A549 (cell line): ENCODE measurements at regions not wholly inside any gene's neighbourhood (a gene's known extent, or its start where the extent isn't known, plus 50 kb on each side); places are given as distances from the start of the nearest gene placed in this dataset.

Experiments
- ATAC-seq, 2 experiments: fragments of 200-7000 bp in 1 of 2; fragments of >200 bp in 1 of 2; cut with Nextera tagmentation in 1 of 2; cut with Tn5 transposase in 1 of 2; 3 replicates each; pipeline versions ENCODE4 v1.8.0 to v1.9.1; 2018 to 2020; ENCODE audit warnings: mild to moderate bottlenecking in 1 of 2, moderate library complexity in 1 of 2
- CTCF ChIA-PET: fragments of 300-600 bp; sonication (Branson Sonifier 250); formaldehyde crosslinking; extraction: SDS; loops from one replicate; lab custom pipeline; 2021; ENCODE audit warnings: antibody characterized with exemption, inconsistent platforms; lab: Yijun Ruan, JAX
- POLR2A ChIA-PET: fragments of 350-600 bp; formaldehyde crosslinking; extraction: SDS; loops from one replicate; lab custom pipeline; 2021; ENCODE audit warnings: antibody characterized with exemption, inconsistent platforms; lab: Yijun Ruan, JAX
- DNase-seq, 2 experiments: peaks; one replicate each; pipeline versions ENCODE4 v3.0.0 to v3.0.0-alpha.2; 2011 to 2016; ENCODE audit warnings: low read depth in 1 of 2, low spot score in 1 of 2
- FAIRE-seq: peaks from 2 replicates; lab custom pipeline; 2011; peaks lifted over from hg19 to GRCh38; lab: Jason Lieb, UNC
- H3K27ac ChIP-seq, 2 experiments: fragments of >200 bp; sonication (Bioruptor Twin); formaldehyde crosslinking; 3 replicates each; pipeline ENCODE4 v1.5.1; 2016 to 2017
- H3K4me1 ChIP-seq: fragments of >200 bp; sonication (Bioruptor Twin); formaldehyde crosslinking; 3 replicates; pipeline ENCODE4 v1.6.1; 2016
- H3K4me2 ChIP-seq: fragments of >200 bp; sonication (Bioruptor Twin); formaldehyde crosslinking; 3 replicates; pipeline ENCODE4 v1.6.1; 2016
- H3K4me3 ChIP-seq: fragments of >200 bp; sonication (Bioruptor Twin); formaldehyde crosslinking; 3 replicates; pipeline ENCODE4 v1.5.1; 2016
- H3K9me3 ChIP-seq: fragments of >200 bp; sonication (Bioruptor Twin); formaldehyde crosslinking; 3 replicates; pipeline ENCODE4 v1.6.1; 2016
- CBX2 ChIP-seq: fragments of 200-600 bp; sonication (generic); IDR thresholded peaks from 2 replicates; pipeline ENCODE4 v1.6.1; 2016; ENCODE audit warnings: low read depth, mild to moderate bottlenecking, borderline replicate concordance
- CEBPB ChIP-seq, 2 experiments: fragments of >200 bp in 1 of 2; sonication (Bioruptor Twin) in 1 of 2; formaldehyde crosslinking in 1 of 2; IDR thresholded peaks; 2 replicates each; pipeline ENCODE4 v1.6.1; 2012 to 2016
- CHD2 ChIP-seq: fragments of 150-350 bp; IDR thresholded peaks from 2 replicates; pipeline ENCODE4 v1.6.1; 2014; ENCODE audit warnings: low read length; ENCODE audit not compliant: partially characterized antibody
- EHF ChIP-seq: fragments of 250-450 bp; sonication (Bioruptor Pico); IDR thresholded peaks from 2 replicates; pipeline ENCODE4 v1.5.0; 2020; ENCODE audit warnings: mild to moderate bottlenecking
- EP300 ChIP-seq, 2 experiments: fragments of >200 bp; sonication (Bioruptor Twin); formaldehyde crosslinking; IDR thresholded peaks; 2 replicates in 1 of 2; 3 replicates in 1 of 2; pipeline ENCODE4 v1.6.1; 2016 to 2017
- ESRRA ChIP-seq: fragments of 150-350 bp; IDR thresholded peaks from 2 replicates; pipeline ENCODE4 v1.6.1; 2014; ENCODE audit warnings: mild to moderate bottlenecking, low read length, borderline replicate concordance
- GATA3 ChIP-seq: IDR thresholded peaks from 2 replicates; pipeline ENCODE4 v1.6.1; 2012; ENCODE audit warnings: borderline replicate concordance
- HOXA7 ChIP-seq: fragments of 250-450 bp; sonication (Bioruptor Pico); IDR thresholded peaks from 2 replicates; pipeline ENCODE4 v1.5.0; 2020; ENCODE audit warnings: mild to moderate bottlenecking, moderate library complexity
- HOXB13 ChIP-seq: fragments of 250-450 bp; sonication (Bioruptor Pico); IDR thresholded peaks from 2 replicates; pipeline ENCODE4 v1.5.0; 2020; ENCODE audit warnings: low read depth, mild to moderate bottlenecking, moderate library complexity
- KDM1A ChIP-seq: fragments of 200-600 bp; sonication (generic); IDR thresholded peaks from 2 replicates; pipeline ENCODE4 v1.6.1; 2016; ENCODE audit warnings: low read depth, mild to moderate bottlenecking
- MAFK ChIP-seq: fragments of 450-650 bp; IDR thresholded peaks from 2 replicates; pipeline ENCODE4 v1.6.1; 2014; ENCODE audit not compliant: partially characterized antibody
- NFE2L2 ChIP-seq: fragments of 150-350 bp; conservative IDR thresholded peaks from 2 replicates; pipeline ENCODE4 v1.6.1; 2014; ENCODE audit warnings: low read length
- PHF8 ChIP-seq: fragments of 200-600 bp; sonication (generic); IDR thresholded peaks from 2 replicates; pipeline ENCODE4 v1.6.1; 2016; ENCODE audit warnings: low read depth, mild to moderate bottlenecking, antibody characterized with exemption, moderate library complexity, borderline replicate concordance
- RAD21 ChIP-seq, 2 experiments: fragments of >200 bp in 1 of 2; sonication (Bioruptor Twin) in 1 of 2; formaldehyde crosslinking in 1 of 2; IDR thresholded peaks in 1 of 2; conservative IDR thresholded peaks in 1 of 2; 2 replicates in 1 of 2; 3 replicates in 1 of 2; pipeline ENCODE4 v1.6.1; 2012 to 2018; ENCODE audit warnings: inconsistent platforms in 1 of 2
- RARB ChIP-seq: fragments of 250-450 bp; sonication (Bioruptor Pico); IDR thresholded peaks from 2 replicates; pipeline ENCODE4 v1.8.0; 2021; ENCODE audit warnings: mild to moderate bottlenecking, moderate library complexity
- TP53 ChIP-seq: fragments of 250-450 bp; sonication (Bioruptor Pico); IDR thresholded peaks from 2 replicates; pipeline ENCODE4 v1.5.0; 2021; ENCODE audit warnings: mild to moderate bottlenecking, moderate library complexity
- ZNF302 ChIP-seq: fragments of 250-450 bp; sonication (Bioruptor Pico); IDR thresholded peaks from 2 replicates; pipeline ENCODE4 v1.9.0; 2021; ENCODE audit warnings: inconsistent platforms, mild to moderate bottlenecking, moderate library complexity
- ZSCAN20 ChIP-seq: fragments of 250-450 bp; sonication (Bioruptor Pico); IDR thresholded peaks from 2 replicates; pipeline ENCODE4 v1.8.0; 2022; ENCODE audit warnings: mild to moderate bottlenecking, moderate library complexity
- WGBS: methylation state at CpG from one replicate; pipeline ENCODE4 v1.1.6; 2017; ENCODE audit errors: missing lambda C conversion rate; 5-methylcytosine and 5-hydroxymethylcytosine counted together
- TF ChIP-seq, protein P1 (sequence below): fragments of 150-350 bp; IDR thresholded peaks from 2 replicates; pipeline ENCODE4 v1.6.1; 2014; ENCODE audit warnings: low read depth, mild to moderate bottlenecking, low read length
- TF ChIP-seq, protein P2 (sequence below): IDR thresholded peaks from 2 replicates; pipeline ENCODE4 v1.6.1; 2012

DNA sequence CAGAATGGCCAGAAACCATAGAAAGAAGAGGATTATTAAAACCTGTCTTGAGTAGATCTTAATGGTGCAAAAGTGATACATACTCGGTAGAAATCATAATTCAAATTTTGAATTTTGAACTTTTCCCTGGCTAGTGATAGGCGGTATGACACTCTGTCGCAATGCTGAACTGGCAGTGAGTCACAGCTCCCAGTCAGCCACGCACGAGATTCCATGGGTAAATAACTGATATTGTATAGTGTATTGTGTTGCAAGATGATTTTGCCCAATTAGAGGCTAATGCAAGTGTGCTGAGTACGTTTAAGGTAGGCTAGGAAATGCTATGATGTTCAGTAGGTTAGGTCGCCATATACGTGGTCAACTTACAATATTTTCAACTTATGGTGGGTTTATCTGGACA lies 207.0 kb downstream of the SIPA1L2 start:
- H3K4me3 ChIP-seq, result no peak overlapping the region
- no peak for ATAC-seq
- H3K4me2 ChIP-seq, result no peak overlapping the region
- POLR2A ChIA-PET, result no interaction called here
- no peak for DNase-seq
- no peak for TF ChIP-seq ZNF302
- TF ChIP-seq CEBPB (IDR thresholded peaks at IDR 0.05), result peak; percentile 19 to 34; a peak in 1 of 4 replicates
- TF ChIP-seq, all 56 proteins: peak for 1
- CTCF ChIA-PET, result interaction anchor here (2.6 kb wide), 1 partner anchor 204 kb away, joined by 6 read pairs; no protein-coding TSS in a partner anchor
- FAIRE-seq, result no peak
- WGBS, result 85% methylated on average over 8 of the region's 8 CpGs
- H3K9me3 ChIP-seq, result no peaks in the 10 kb centered on the region
- H3K27ac ChIP-seq, result no peak overlapping the region
- no peaks in the 10 kb centered on the region for H3K4me1 ChIP-seq

DNA sequence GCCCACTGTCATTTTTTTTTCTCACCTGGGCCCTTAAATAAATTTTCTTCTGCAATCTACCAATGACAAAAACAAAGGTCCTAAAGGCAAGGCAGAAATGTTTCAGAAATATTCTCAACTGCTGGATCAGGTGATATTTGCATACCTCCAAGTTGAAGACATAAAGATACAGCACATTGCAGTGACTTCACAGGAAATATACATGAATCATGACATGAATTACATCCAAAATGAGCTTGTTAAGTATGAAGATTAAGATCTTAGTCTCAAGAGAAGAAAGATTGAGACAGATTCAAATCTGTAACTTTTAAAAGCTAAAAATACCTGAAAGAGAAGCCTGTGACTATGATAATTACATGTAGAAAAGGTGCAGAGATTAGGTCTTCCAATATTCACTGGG lies 207.8 kb downstream of the SIPA1L2 start:
- no peak overlapping the region for H3K27ac ChIP-seq

DNA sequence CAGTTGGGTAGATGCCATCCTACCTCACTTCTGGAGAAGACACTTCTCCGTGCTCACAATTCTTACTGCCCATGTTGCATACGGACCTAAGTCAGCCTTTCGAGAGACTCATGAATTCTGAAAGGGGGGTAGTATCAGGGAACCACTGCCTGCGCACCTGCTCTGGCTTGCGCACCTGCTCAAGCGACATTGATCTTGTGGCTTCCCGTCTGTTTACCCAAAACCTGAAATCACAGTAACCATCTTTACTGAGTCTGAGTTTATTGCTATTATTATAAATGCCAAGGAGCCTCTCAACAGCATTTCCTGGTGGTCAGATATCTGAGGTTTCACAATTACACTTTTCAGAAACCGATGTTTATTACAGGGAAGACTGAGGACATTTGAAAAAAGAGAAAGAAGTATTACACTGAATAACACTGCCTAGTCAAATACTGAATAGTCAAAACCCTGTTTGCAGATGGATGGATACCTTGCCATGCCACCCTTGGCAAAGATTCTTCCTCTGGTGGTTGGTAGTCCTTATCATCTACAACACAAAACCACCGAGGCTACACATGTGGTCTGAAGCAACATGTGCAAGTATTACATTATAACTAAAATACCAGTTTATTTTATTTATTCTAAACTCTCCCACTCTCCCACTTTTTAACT lies 208.7 kb downstream of the SIPA1L2 start:
- CTCF ChIA-PET, result no interaction called here

More for the DNA sequence above, 207.8 kb downstream of the SIPA1L2 start:
- POLR2A ChIA-PET, result no interaction called here
- ATAC-seq (no peak), FAIRE-seq (no peak), DNase-seq (no peak)
- CTCF ChIA-PET, result interaction anchor here (2.6 kb wide), 1 partner anchor 205 kb away, joined by 6 read pairs; no protein-coding TSS in a partner anchor
- TF ChIP-seq RARB (CRISPR knock-in tag) (no peak), NFE2L2 (no peak), GATA3 (no peak), ESRRA (no peak), EHF (no peak), KDM1A (no peak), RAD21 (conservative IDR thresholded peaks at IDR 0.05 in 1 of 2, IDR thresholded peaks at IDR 0.05 in 1 of 2) (no peak), HOXB13 (CRISPR knock-in tag) (no peak), TP53 (no peak)
- TF ChIP-seq, protein P1, sequence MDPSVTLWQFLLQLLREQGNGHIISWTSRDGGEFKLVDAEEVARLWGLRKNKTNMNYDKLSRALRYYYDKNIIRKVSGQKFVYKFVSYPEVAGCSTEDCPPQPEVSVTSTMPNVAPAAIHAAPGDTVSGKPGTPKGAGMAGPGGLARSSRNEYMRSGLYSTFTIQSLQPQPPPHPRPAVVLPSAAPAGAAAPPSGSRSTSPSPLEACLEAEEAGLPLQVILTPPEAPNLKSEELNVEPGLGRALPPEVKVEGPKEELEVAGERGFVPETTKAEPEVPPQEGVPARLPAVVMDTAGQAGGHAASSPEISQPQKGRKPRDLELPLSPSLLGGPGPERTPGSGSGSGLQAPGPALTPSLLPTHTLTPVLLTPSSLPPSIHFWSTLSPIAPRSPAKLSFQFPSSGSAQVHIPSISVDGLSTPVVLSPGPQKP, result no peak
- Histone ChIP-seq H3K4me3 (no peak overlapping the region), H3K4me2 (no peak overlapping the region), H3K9me3 (no peaks in the 10 kb centered on the region), H3K4me1 (no peaks in the 10 kb centered on the region)

DNA sequence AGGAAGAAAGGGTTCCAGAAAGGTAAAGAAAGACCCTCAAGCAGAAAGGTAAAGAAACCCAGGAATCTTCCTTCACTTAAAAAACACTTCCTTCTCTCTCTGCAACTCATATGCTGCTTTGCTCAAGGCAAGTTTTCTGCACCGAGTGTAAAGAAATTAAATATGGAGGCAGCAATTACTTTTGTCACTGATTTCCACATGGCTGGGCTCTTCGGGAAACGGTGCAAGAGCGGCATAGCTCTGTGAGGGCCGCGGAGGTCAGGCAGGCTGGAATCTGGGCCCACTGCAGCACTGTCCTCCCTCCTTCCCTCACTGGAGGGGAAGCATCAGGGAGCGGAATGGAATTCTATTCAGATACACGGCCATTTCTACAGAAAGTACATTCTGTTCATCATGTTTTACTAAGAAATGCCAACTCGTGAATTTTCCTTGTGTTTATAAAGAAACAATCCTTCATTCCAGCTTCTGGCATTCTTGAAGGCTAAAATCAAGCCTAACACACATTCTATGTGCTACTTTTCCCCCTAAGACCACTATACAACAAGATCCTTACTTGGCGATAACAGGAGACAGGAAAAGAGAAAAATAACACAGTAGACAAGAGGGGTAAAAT lies 212.2 kb downstream of the SIPA1L2 start:
- no peak overlapping the region for H3K4me2 ChIP-seq
- ChIA-PET POLR2A (no interaction called here), CTCF (no interaction called here)
- H3K4me3 ChIP-seq, result no peak overlapping the region
- no peaks in the 10 kb centered on the region for H3K9me3 ChIP-seq
- FAIRE-seq, result no peak
- TF ChIP-seq RAD21 (conservative IDR thresholded peaks at IDR 0.05 in 1 of 2, IDR thresholded peaks at IDR 0.05 in 1 of 2), result no peak
- TF ChIP-seq CEBPB (IDR thresholded peaks at IDR 0.05), result no peak
- TF ChIP-seq MAFK, result peak; percentile 71
- no peak for TF ChIP-seq HOXB13 (CRISPR knock-in tag)
- TF ChIP-seq, protein P2, sequence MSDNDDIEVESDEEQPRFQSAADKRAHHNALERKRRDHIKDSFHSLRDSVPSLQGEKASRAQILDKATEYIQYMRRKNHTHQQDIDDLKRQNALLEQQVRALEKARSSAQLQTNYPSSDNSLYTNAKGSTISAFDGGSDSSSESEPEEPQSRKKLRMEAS, result no peak
- no peak for TF ChIP-seq KDM1A
- TF ChIP-seq HOXA7 (CRISPR knock-in tag), result no peak
- no peak overlapping the region for H3K27ac ChIP-seq
- no peak for DNase-seq
- WGBS, result 84% methylated on average over 10 of the region's 10 CpGs
- H3K4me1 ChIP-seq, result no peaks in the 10 kb centered on the region
- ATAC-seq, result no peak

More for the DNA sequence above, 208.7 kb downstream of the SIPA1L2 start:
- POLR2A ChIA-PET, result no interaction called here
- Histone ChIP-seq H3K4me2 (no peak overlapping the region), H3K4me3 (no peak overlapping the region), H3K27ac (no peak overlapping the region), H3K9me3 (no peaks in the 10 kb centered on the region), H3K4me1 (no peaks in the 10 kb centered on the region)
- DNase-seq (no peak), ATAC-seq (no peak; a peak in 1 of 6 replicates), FAIRE-seq (no peak)
- TF ChIP-seq ZSCAN20 (CRISPR knock-in tag), result no peak
- no peak for TF ChIP-seq CBX2
- TF ChIP-seq CEBPB (IDR thresholded peaks at IDR 0.05), result no peak
- TF ChIP-seq CHD2, result no peak
- no peak for TF ChIP-seq PHF8
- TF ChIP-seq EP300 (IDR thresholded peaks at IDR 0.05), result no peak
- no peak for TF ChIP-seq EHF
- WGBS, result 88% methylated on average over 9 of the region's 9 CpGs
